ENCODE measurements at regions not wholly inside any gene's neighbourhood (a gene's known extent, or its start where the extent isn't known, plus 50 kb on each side); places are given as distances from the start of the nearest gene placed in this dataset.

GRCh38 chr2:118671701-118672454 lies 175.6 kb downstream of the EN1 start:
- Mint-ChIP-seq H3K4me3 (ENCODE audit: unreplicated experiment) (no peak overlapping the region), H3K9me3 (ENCODE audit: unreplicated experiment) (no peaks in the 10 kb centered on the region), H3K4me1 (ENCODE audit: low read depth, unreplicated experiment) (no peaks in the 10 kb centered on the region), H3K27ac (ENCODE audit: unreplicated experiment) (no peak overlapping the region), H3K27me3 (ENCODE audit: unreplicated experiment) (no peaks in the 10 kb centered on the region), H3K36me3 (ENCODE audit: unreplicated experiment) (no peaks in the 10 kb centered on the region)
- TF ChIP-seq CTCF (IDR thresholded peaks at IDR 0.05; ENCODE audit: partially characterized antibody, unreplicated experiment), result no peak
- DNase-seq, result no peak

GRCh38 chr2:118670838-118671237 lies 176.6 kb downstream of the EN1 start:
- TF ChIP-seq CTCF (IDR thresholded peaks at IDR 0.05; ENCODE audit: partially characterized antibody, unreplicated experiment), result no peak
- no peaks in the 10 kb centered on the region for H3K27me3 Mint-ChIP-seq (ENCODE audit: unreplicated experiment)
- no peaks in the 10 kb centered on the region for H3K36me3 Mint-ChIP-seq (ENCODE audit: unreplicated experiment)
- DNase-seq, result no peak
- no peak overlapping the region for H3K4me3 Mint-ChIP-seq (ENCODE audit: unreplicated experiment)
- no peaks in the 10 kb centered on the region for H3K4me1 Mint-ChIP-seq (ENCODE audit: low read depth, unreplicated experiment)
- H3K9me3 Mint-ChIP-seq (ENCODE audit: unreplicated experiment), result no peaks in the 10 kb centered on the region
- H3K27ac Mint-ChIP-seq (ENCODE audit: unreplicated experiment), result no peak overlapping the region

GRCh38 chr2:118670276-118670675 lies 177.2 kb downstream of the EN1 start:
- DNase-seq, result no peak
- no peaks in the 10 kb centered on the region for H3K27me3 Mint-ChIP-seq (ENCODE audit: unreplicated experiment)
- no peak for TF ChIP-seq CTCF (IDR thresholded peaks at IDR 0.05; ENCODE audit: partially characterized antibody, unreplicated experiment)
- no peaks in the 10 kb centered on the region for H3K36me3 Mint-ChIP-seq (ENCODE audit: unreplicated experiment)
- no peak overlapping the region for H3K27ac Mint-ChIP-seq (ENCODE audit: unreplicated experiment)
- no peaks in the 10 kb centered on the region for H3K4me1 Mint-ChIP-seq (ENCODE audit: low read depth, unreplicated experiment)
- H3K4me3 Mint-ChIP-seq (ENCODE audit: unreplicated experiment), result no peak overlapping the region
- H3K9me3 Mint-ChIP-seq (ENCODE audit: unreplicated experiment), result no peaks in the 10 kb centered on the region

- Mint-ChIP-seq H3K27ac (ENCODE audit: unreplicated experiment) (no peak overlapping the region), H3K4me1 (ENCODE audit: low read depth, unreplicated experiment) (no peaks in the 10 kb centered on the region), H3K36me3 (ENCODE audit: unreplicated experiment) (no peaks in the 10 kb centered on the region), H3K4me3 (ENCODE audit: unreplicated experiment) (no peak overlapping the region), H3K27me3 (ENCODE audit: unreplicated experiment) (no peaks in the 10 kb centered on the region), H3K9me3 (ENCODE audit: unreplicated experiment) (no peaks in the 10 kb centered on the region)
- DNase-seq, result no peak
- TF ChIP-seq CTCF (IDR thresholded peaks at IDR 0.05; ENCODE audit: partially characterized antibody, unreplicated experiment), result no peak
These were observed 177.8 kb downstream of the EN1 start for GRCh38 chr2:118669654-118670053.
